Ovary (tissue), 3 donors: ENCODE measurements at regions not wholly inside any gene's neighbourhood (a gene's known extent, or its start where the extent isn't known, plus 50 kb on each side); places are given as distances from the start of the nearest gene placed in this dataset.

Experiments used
- CTCF ChIP-seq, 3 donors: fragments of 450-650 bp in 2 of 3; fragments of 200-600 bp in 1 of 3; IDR thresholded peaks; one replicate each; pipeline versions ENCODE4 v1.5.1 to v1.8.0; 2016 to 2022; ENCODE audit warnings: antibody characterized with exemption in 3 of 3, mild to moderate bottlenecking in 1 of 3
- POLR2A ChIP-seq: fragments of 450-650 bp; IDR thresholded peaks from one replicate; pipeline ENCODE4 v1.6.1; 2017; ENCODE audit warnings: antibody characterized with exemption, mild to moderate bottlenecking, moderate library complexity
- donor health status: DM: no; HTN: no; CAD: no.

- no peak for TF ChIP-seq POLR2A
- TF ChIP-seq CTCF (IDR thresholded peaks at IDR 0.05): no peak
These were observed 1318.3 kb downstream of the AACS start for GRCh38 chr12:126383506-126383905.
